Astrocyte of the spinal cord (primary cell): ENCODE measurements at regions not wholly inside any gene's neighbourhood (a gene's known extent, or its start where the extent isn't known, plus 50 kb on each side); places are given as distances from the start of the nearest gene placed in this dataset.

ENCODE experiments used
- DNase-seq: peaks from one replicate; pipeline ENCODE4 v3.0.0; 2011; ENCODE audit warnings: low read depth, low spot score
- H3K4me3 ChIP-seq: 2 replicates; pipeline ENCODE4 v1.5.1; 2011; ENCODE audit warnings: low read depth, mild to moderate bottlenecking, low read length, moderate library complexity
- in situ Hi-C: cut with HindIII; loops from 2 replicates; pipeline ENCODE4 v1.10.0; 2017; ENCODE audit warnings: low sequenced_read_pairs
- TF ChIP-seq, protein P1 (sequence below): IDR thresholded peaks from 2 replicates; pipeline ENCODE4 v1.5.1; 2012; ENCODE audit warnings: low read depth, mild to moderate bottlenecking, low read length, inconsistent platforms

DNA sequence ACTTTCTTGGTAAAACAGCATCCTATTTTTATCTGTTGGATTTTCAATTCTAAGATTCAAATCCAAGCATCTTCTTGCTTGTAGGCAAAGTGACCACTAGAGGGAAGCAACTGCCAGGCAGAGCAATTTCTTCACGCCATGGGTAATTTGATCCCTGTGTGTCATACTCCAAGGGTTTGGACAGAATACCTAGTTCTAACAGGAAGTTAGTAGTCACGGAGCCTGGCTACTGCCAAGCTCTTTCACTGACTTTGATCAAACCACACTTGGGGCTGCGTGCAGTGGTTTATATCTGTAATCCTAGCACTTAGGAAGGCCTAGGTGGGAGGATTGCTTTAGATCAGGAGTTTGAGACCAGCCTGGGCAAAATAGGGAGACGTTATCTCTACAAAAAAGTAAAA, 473.6 kb upstream of the TNC start:
- H3K4me3 ChIP-seq = no peak overlapping the region
- DNase-seq = peak; percentile 98
- in situ Hi-C loops = loop anchor here (10.0 kb wide), 1 partner anchor 573 kb away; no protein-coding TSS in a partner anchor
- TF ChIP-seq, protein P1, sequence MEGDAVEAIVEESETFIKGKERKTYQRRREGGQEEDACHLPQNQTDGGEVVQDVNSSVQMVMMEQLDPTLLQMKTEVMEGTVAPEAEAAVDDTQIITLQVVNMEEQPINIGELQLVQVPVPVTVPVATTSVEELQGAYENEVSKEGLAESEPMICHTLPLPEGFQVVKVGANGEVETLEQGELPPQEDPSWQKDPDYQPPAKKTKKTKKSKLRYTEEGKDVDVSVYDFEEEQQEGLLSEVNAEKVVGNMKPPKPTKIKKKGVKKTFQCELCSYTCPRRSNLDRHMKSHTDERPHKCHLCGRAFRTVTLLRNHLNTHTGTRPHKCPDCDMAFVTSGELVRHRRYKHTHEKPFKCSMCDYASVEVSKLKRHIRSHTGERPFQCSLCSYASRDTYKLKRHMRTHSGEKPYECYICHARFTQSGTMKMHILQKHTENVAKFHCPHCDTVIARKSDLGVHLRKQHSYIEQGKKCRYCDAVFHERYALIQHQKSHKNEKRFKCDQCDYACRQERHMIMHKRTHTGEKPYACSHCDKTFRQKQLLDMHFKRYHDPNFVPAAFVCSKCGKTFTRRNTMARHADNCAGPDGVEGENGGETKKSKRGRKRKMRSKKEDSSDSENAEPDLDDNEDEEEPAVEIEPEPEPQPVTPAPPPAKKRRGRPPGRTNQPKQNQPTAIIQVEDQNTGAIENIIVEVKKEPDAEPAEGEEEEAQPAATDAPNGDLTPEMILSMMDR = peak; percentile 91

DNA sequence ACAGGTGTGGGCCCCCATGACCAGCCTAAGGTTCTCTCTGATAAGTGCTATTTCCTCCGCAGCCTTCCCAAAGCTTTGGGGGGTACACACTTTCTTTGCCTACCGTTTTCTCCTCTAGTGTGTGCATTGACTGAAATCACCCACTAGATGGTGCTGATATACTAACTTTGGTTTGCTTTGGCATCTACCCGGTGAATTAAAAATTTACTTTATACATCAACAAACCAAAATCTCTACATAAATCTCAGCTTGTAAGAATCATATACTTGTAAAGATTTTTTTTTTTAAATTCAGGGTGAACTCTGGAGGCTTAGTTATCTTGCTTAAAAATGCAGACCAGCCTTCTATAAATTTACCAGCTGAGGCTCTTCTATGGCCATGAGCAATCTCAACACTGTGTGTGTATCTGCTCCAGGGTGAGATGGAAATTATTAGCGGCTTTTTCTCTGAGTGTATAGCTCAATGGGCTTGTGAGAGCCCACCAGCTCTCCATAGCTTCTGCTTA, 475.7 kb upstream of the TNC start:
- DNase-seq = peak; percentile 70

DNA sequence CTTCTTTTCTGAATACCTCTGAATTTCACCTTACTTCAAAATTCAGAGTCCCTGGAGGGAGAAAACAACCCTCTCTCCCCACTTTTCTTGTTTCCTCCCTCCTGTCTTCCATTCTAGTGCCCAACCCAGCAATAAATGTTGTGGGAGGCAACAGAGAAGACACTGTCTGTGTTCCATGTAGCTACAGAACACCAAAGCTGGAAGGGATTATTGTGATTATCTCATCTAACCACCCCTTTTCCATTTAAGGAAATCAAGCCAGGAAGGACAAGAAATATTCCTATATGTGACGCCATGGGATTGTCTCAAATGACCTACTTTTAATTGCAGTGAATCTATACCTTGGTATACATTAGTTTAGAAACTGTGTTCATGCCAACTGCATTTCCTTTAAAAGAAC, 476.6 kb upstream of the TNC start:
- TF ChIP-seq, protein P1 = no peak
- H3K4me3 ChIP-seq = no peak overlapping the region
- in situ Hi-C loops = loop anchor here (10.0 kb wide), 1 partner anchor 570 kb away; no protein-coding TSS in a partner anchor
- no peak for DNase-seq

More for the DNA sequence above, 475.7 kb upstream of the TNC start:
- no peak overlapping the region for H3K4me3 ChIP-seq
- TF ChIP-seq, protein P1 = peak; percentile 78
- in situ Hi-C loops = loop anchor here (10.0 kb wide), 1 partner anchor 571 kb away; no protein-coding TSS in a partner anchor

DNA sequence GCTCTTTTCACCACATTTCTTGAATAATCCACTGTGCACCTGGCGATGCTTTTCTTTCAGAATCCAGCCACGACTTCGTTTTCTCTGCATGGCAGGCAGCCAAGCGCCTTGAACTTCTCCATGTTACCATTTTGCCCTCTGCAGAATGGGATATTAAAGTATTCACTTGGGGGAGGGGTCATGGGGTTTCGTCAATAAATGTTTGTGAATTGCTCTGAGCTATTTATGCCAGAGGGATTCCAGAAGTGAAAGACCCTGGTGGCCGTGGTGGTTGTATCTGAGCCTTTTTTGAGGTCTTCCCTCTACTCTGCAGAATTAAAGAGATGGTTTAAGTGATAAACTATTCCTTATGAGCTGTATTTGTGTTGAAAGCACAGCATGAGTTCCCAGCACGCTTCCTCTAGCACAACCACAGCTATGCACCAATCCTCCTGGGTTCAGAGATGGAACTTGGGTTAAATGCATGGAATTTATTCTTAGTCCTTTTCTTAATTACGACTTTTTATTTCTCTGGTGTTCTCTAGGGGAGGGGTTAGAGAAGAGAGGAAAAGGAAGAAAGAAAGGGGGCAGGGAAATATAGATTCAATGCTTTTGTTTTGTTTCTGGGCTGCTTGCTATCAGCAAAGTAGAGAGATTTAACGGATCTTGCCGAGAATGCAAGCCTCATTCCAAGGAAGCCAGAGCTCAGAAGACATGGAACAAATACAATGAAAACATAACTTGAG, 478.2 kb upstream of the TNC start:
- DNase-seq = peak; percentile 98
- in situ Hi-C loops = loop anchor here (10.0 kb wide), 1 partner anchor 569 kb away; no protein-coding TSS in a partner anchor
- TF ChIP-seq, protein P1 = no peak
- H3K4me3 ChIP-seq = peak overlapping the region; percentile 42

DNA sequence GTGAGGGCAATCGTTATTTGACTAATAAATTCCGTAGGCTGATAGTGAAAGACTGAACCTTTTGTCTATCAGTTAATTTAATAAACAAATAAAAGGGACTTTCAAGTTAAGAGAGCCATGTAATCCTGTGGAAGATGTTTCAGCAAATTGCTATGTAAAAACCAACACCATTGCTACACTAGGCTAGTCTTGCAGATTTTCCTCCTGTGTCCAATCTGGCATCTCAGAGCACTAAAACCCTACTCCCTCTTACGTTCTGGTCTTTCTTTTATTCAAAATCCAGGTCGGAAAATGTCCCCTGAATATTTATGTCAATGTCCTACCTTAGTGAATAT, 478.8 kb upstream of the TNC start:
- in situ Hi-C loops = loop anchor here (10.0 kb wide), 1 partner anchor 568 kb away; no protein-coding TSS in a partner anchor
- peak overlapping the region; percentile 42 for H3K4me3 ChIP-seq
- TF ChIP-seq, protein P1 = no peak
- DNase-seq = no peak

DNA sequence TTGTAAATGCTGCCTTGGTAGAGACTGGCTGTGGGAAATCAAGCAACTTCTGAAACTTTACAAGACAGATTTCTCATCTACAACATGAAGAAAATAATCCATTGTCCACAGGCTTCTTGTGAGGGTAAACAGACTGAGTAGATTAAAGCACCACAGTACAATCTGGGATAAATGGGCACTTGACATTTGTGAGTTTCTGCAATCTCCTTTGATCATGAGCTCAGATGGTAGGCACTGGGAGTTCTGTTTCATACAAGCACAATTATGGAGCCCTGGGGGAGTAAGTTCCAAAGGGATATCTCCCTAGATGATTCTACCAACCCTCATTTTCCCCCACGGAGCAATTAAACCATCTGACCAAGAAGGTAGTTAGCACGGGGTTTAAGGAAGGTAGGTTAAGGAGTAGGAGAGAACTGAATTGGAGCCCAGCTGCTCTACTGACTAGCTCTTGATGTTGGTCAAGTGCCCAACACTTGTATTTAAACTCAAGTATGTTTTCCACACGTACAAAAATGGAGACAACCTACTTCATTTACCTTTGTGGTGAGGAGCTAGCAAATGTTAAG, 479.5 kb upstream of the TNC start:
- no peak for DNase-seq
- in situ Hi-C loops = loop anchor here (10.0 kb wide), 1 partner anchor 567 kb away; no protein-coding TSS in a partner anchor
- peak overlapping the region; percentile 42 for H3K4me3 ChIP-seq
- TF ChIP-seq, protein P1 = no peak
